Esophagus mucosa (tissue), 1 donor: ENCODE measurements at regions not wholly inside any gene's neighbourhood (a gene's known extent, or its start where the extent isn't known, plus 50 kb on each side); places are given as distances from the start of the nearest gene placed in this dataset.

Experiments
- ATAC-seq: fragments of 200-7000 bp; cut with Tn5 transposase; one replicate; pipeline ENCODE4 v1.9.1; 2020
- donor health status: DM: yes; HTN: yes; CAD: no.

GRCh38 chr14:42884100-42884499 is 1277.4 kb downstream of the LRFN5 start:
- no peak for ATAC-seq

DNA sequence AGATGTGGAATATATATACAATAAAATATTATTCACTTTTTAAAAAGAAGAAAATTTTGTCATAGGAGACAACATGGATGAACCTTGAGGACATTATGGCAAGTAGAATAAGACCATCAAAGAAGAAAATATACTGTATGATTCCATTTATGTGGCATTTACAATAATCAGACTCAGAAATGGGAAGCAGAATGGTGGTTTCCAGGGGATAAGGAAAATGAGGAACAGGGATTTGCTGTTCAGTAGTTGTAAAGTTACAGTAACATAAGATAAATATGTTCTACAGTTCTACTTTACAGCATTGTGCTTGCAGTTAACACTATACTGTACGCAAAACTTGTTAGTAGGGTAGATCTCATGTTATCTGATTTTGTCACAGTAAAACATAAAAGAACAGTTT is 1271.0 kb downstream of the LRFN5 start:
- ATAC-seq, result no peak

GRCh38 chr14:42872786-42873185 is 1266.1 kb downstream of the LRFN5 start:
- ATAC-seq, result no peak

DNA sequence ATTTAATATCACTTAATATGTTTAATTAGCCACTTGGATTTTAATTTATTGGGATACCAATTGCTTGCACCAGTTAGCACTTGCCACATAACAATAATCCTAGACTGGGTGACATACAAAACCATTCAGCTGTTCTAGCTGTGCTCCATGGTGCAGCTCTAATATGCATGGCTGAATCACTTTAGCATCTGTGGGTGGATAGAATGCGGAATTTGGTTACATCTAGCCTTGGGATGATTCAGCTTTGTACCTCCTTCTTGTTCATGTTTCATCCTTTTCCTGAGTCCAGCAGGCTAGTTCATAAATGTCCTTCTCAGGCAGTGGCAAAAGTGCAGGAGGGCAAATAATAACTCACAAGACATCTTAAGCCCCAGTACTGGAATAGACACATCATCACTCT is 1263.0 kb downstream of the LRFN5 start:
- ATAC-seq, result no peak

- ATAC-seq, result no peak
Measured at GRCh38 chr14:42862114-42862513, 1255.4 kb downstream of the LRFN5 start.

- no peak for ATAC-seq
Measured at GRCh38 chr14:42860371-42860770, 1253.7 kb downstream of the LRFN5 start.

- ATAC-seq, result no peak
Measured at GRCh38 chr14:42856106-42856505, 1249.4 kb downstream of the LRFN5 start.

- ATAC-seq, result no peak
Measured at GRCh38 chr14:42855085-42855484, 1248.4 kb downstream of the LRFN5 start.

DNA sequence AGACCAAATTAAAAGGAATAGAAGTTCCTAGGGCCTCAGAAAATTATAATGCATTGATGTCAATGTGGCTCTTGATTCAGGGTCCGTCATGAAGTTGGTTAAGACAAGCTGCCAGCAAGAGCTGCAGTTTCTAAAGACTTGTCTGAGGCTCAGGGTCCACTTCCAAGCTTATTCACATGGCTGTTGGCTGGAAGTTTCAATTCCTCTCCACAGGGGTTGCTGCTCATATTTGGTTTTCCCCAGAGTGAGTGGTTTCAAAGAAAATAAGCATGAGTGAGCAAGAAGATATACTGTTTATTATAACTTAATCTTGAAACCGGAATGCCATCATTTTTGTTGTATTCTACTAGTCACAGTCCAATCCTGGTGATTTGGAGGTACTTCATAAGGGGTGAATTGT is 1247.4 kb downstream of the LRFN5 start:
- no peak for ATAC-seq

DNA sequence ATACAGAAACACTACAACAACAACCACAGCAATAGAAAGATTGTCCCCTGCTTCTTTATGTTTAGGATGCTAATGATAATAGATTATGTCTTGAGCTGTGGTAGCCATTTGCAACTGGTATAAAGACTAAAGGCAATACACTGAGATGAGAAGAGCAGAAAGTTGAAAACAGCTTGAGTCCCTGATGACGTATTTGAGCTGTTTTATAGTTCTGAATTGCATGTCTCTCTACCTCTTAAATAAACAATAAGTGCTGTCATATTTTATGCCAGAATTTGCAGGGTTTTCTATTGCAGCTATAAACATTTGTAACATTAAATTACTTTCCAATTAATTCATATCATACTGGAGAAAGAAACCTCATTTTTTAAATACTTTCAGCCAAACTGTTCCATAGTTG is 1242.0 kb downstream of the LRFN5 start:
- ATAC-seq, result no peak

GRCh38 chr14:42814817-42815216 is 1208.1 kb downstream of the LRFN5 start:
- ATAC-seq, result no peak

- ATAC-seq, result no peak
Measured at GRCh38 chr14:42806909-42807315, 1200.2 kb downstream of the LRFN5 start.

DNA sequence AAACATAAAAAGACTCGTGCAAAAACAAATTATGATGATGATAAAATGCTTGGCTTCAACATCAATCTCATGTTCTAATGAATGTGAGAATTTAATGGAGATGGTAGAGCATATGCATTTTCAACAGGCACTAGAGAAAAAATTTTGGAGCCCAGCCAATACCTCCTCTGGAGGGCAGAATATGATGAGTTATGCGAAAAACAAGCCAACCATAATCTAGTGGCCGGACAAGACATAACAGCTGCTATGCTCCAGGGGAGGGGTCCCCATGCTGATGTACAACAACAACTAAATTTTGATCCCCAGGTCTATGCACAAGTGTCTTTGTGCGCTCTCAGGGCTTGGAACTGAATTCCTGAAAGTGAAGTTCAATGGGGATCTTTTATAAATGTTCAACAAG is 1197.5 kb downstream of the LRFN5 start:
- ATAC-seq, result no peak

DNA sequence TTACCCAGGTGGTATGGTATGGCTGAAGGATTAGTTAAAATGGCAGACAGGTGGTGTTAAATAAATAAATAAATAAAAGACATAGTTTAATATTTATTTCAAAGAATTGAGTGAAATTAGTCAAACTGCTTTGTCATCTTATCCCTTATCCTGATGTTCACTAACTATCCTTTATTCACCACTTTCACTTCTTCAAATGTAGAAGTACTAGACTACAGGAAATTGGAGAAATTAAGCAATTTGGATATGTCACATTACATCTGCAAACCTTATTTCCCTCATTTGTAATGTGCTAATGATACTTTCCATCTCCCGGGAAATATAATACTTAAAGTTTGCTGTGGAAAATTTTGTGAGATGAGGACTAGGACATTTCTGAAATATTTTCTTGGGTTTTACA is 1195.7 kb downstream of the LRFN5 start:
- no peak for ATAC-seq

DNA sequence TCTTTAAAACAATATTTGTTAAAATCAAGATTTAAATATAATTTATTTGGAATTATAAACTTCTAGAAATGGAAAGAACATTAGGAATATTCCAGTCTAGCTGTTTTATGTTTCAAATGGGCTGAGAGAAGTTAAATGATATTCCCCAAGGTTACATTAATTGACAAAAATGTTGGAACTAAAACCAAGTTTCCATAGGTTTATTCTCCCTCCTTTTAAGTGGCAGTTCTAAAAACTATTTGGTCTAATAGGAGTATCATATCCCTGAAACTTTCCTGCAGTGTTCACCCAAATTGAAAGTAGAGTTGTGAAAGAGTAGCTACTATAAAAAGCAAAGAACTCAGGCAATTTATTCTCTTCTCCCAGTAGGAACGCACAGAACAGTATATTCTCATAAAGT is 1185.5 kb downstream of the LRFN5 start:
- ATAC-seq, result no peak

GRCh38 chr14:42782754-42783153 is 1176.1 kb downstream of the LRFN5 start:
- no peak for ATAC-seq

DNA sequence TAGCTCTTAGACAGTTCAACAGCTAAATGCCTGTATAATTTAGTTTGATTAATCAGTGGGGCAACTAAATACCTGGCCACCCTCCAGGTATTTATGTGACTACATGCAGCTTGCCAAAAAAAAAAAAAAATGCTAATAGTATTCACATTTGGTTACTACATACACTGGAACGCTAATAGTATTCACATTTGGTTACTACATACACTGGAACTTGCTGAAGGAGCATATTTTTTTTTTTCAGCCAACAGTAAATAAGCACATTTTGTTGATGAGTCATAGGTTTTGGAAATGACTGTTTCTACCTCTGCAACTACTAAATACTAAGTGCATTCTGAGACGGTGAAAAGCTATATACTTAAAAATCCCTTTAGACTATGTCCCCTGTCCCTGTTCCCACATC is 1172.3 kb downstream of the LRFN5 start:
- no peak for ATAC-seq

GRCh38 chr14:42750771-42751170 is 1144.1 kb downstream of the LRFN5 start:
- no peak for ATAC-seq

- ATAC-seq, result no peak
Measured at GRCh38 chr14:42742084-42742483, 1135.4 kb downstream of the LRFN5 start.

GRCh38 chr14:42736408-42736807 is 1129.7 kb downstream of the LRFN5 start:
- no peak for ATAC-seq

- ATAC-seq, result no peak
Measured at GRCh38 chr14:42734041-42734440, 1127.4 kb downstream of the LRFN5 start.

GRCh38 chr14:42732005-42732404 is 1125.3 kb downstream of the LRFN5 start:
- ATAC-seq, result no peak

DNA sequence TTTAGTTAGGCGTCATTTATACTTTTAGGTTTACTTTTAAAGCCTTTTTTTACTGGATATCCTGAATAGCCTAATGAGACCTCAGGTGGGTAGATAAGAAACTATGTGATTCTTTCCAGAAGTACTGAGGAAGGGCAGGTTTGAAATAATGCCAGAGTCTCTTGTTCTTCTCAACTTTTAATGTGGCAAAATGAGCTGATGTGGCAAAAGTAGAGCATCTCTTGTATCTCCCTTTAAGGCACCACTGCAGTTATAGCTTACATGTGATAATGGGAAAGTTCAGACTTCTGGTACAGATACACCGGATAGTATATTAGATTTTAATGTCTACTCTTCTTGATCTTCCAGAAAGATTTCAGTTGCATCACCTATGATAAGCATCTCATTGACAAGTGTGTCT is 1124.8 kb downstream of the LRFN5 start:
- ATAC-seq, result no peak

DNA sequence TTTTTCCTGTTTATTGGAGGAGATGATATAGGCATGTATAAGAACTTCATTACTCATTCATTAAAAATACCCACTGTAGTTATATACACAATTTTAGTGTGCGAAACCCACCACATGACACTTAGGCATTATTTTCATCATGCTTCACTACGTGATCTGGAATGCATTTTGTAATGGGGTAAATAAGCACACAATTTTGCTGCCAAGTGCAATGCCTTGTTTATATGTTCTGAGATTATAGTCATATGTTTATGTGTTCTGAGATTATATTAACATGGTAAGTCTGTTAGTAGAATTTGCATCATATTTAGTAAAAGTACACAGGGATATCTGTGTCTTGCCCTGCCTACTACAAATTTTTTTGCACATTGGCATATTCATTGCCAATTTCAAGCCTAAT is 1123.0 kb downstream of the LRFN5 start:
- ATAC-seq, result no peak

- ATAC-seq, result no peak
Measured at GRCh38 chr14:42719391-42719790, 1112.7 kb downstream of the LRFN5 start.

GRCh38 chr14:42715316-42715715 is 1108.6 kb downstream of the LRFN5 start:
- ATAC-seq, result no peak
